WTC11 (cell line): ENCODE measurements at regions not wholly inside any gene's neighbourhood (a gene's known extent, or its start where the extent isn't known, plus 50 kb on each side); places are given as distances from the start of the nearest gene placed in this dataset.

Source experiments
- ATAC-seq: fragments of 200-7000 bp; cut with Tn5 transposase; 2 replicates; pipeline ENCODE4 v1.10.0; 2021; ENCODE audit warnings: mild to moderate bottlenecking, moderate library complexity
- CTCF ChIA-PET: fragments of 300-600 bp; sonication (Branson Sonifier 250); formaldehyde crosslinking; loops from one replicate; lab custom pipeline; 2021; ENCODE audit warnings: antibody characterized with exemption; lab: Charles Lee
- POLR2A ChIA-PET: fragments of 350-600 bp; sonication (Branson Sonifier 250); formaldehyde crosslinking; loops from one replicate; lab custom pipeline; 2021; ENCODE audit warnings: antibody characterized with exemption; lab: Charles Lee
- DNase-seq: peaks from one replicate; pipeline ENCODE4 v3.0.0; 2021; ENCODE audit warnings: low spot score
- H3K27ac Mint-ChIP-seq: 2 replicates; pipeline ENCODE4 v1.8.0; 2021; ENCODE audit warnings: mixed read lengths
- H3K27me3 Mint-ChIP-seq: 2 replicates; pipeline ENCODE4 v1.8.0; 2021; ENCODE audit warnings: low read depth, mild to moderate bottlenecking, moderate library complexity, mixed read lengths
- H3K36me3 Mint-ChIP-seq: 2 replicates; pipeline ENCODE4 v1.8.0; 2021; ENCODE audit warnings: mixed read lengths
- H3K4me1 Mint-ChIP-seq: 2 replicates; pipeline ENCODE4 v1.8.0; 2022; ENCODE audit warnings: mixed read lengths
- H3K4me3 Mint-ChIP-seq: 2 replicates; pipeline ENCODE4 v1.8.0; 2021; ENCODE audit warnings: mild to moderate bottlenecking, moderate library complexity, mixed read lengths
- H3K9me3 Mint-ChIP-seq: 2 replicates; pipeline ENCODE4 v1.8.0; 2021; ENCODE audit warnings: mixed read lengths
- ATF1 ChIP-seq: sonication (generic); formaldehyde crosslinking; IDR thresholded peaks from 2 replicates; pipeline ENCODE4 v1.8.1; 2023; ENCODE audit warnings: mild to moderate bottlenecking, moderate library complexity, missing genetic modification reagents
- ATF3 ChIP-seq: sonication (generic); formaldehyde crosslinking; conservative IDR thresholded peaks from 2 replicates; pipeline ENCODE4 v1.8.1; 2022; ENCODE audit warnings: mild to moderate bottlenecking, missing genetic modification reagents
- ESRRA ChIP-seq: sonication (generic); formaldehyde crosslinking; IDR thresholded peaks from 2 replicates; pipeline ENCODE4 v1.8.1; 2022; ENCODE audit warnings: mild to moderate bottlenecking, missing genetic modification reagents, borderline replicate concordance
- FOXK1 ChIP-seq: sonication (generic); formaldehyde crosslinking; IDR thresholded peaks from 2 replicates; pipeline ENCODE4 v1.8.0; 2022; ENCODE audit warnings: mild to moderate bottlenecking, moderate library complexity, missing genetic modification reagents
- GTF2I ChIP-seq: fragments of 250-450 bp; sonication (Bioruptor Pico); conservative IDR thresholded peaks from 2 replicates; pipeline ENCODE4 v1.4.0; 2021; ENCODE audit warnings: mild to moderate bottlenecking
- JAZF1 ChIP-seq: fragments of 250-450 bp; sonication (Bioruptor Pico); IDR thresholded peaks from 2 replicates; pipeline ENCODE4 v1.9.0; 2021; ENCODE audit warnings: moderate library complexity, mild to moderate bottlenecking, inconsistent platforms
- JUN ChIP-seq: sonication (generic); formaldehyde crosslinking; IDR thresholded peaks from 2 replicates; pipeline ENCODE4 v1.8.0; 2023; ENCODE audit warnings: mild to moderate bottlenecking, missing genetic modification reagents
- MYBL2 ChIP-seq: sonication (generic); formaldehyde crosslinking; IDR thresholded peaks from 2 replicates; pipeline ENCODE4 v1.8.1; 2023; ENCODE audit warnings: mild to moderate bottlenecking, moderate library complexity, missing genetic modification reagents
- NFYB ChIP-seq: sonication (generic); formaldehyde crosslinking; conservative IDR thresholded peaks from 2 replicates; pipeline ENCODE4 v1.8.0; 2022; ENCODE audit warnings: low read depth, missing genetic modification reagents
- NR1H2 ChIP-seq: sonication (generic); formaldehyde crosslinking; IDR thresholded peaks from 2 replicates; pipeline ENCODE4 v1.9.0; 2021; ENCODE audit warnings: mild to moderate bottlenecking, moderate library complexity, missing genetic modification reagents
- NR2C2 ChIP-seq: sonication (generic); formaldehyde crosslinking; IDR thresholded peaks from 2 replicates; pipeline ENCODE4 v1.8.0; 2022; ENCODE audit warnings: mild to moderate bottlenecking, missing genetic modification reagents
- SMAD3 ChIP-seq: sonication (generic); formaldehyde crosslinking; IDR thresholded peaks from 2 replicates; pipeline ENCODE4 v1.8.0; 2022; ENCODE audit warnings: missing genetic modification reagents, mild to moderate bottlenecking, borderline replicate concordance
- SP1 ChIP-seq: sonication (generic); formaldehyde crosslinking; conservative IDR thresholded peaks from 2 replicates; pipeline ENCODE4 v1.8.1; 2022; ENCODE audit warnings: missing genetic modification reagents
- TP53 ChIP-seq: sonication (generic); formaldehyde crosslinking; IDR thresholded peaks from 2 replicates; pipeline ENCODE4 v1.8.1; 2023; ENCODE audit warnings: mild to moderate bottlenecking, missing genetic modification reagents
- ZBTB21 ChIP-seq: sonication (generic); formaldehyde crosslinking; IDR thresholded peaks from 2 replicates; pipeline ENCODE4 v1.8.1; 2023; ENCODE audit warnings: mild to moderate bottlenecking, missing genetic modification reagents, borderline replicate concordance
- ZNF232 ChIP-seq: sonication (generic); formaldehyde crosslinking; IDR thresholded peaks from 2 replicates; pipeline ENCODE4 v1.8.0; 2022; ENCODE audit warnings: mild to moderate bottlenecking, missing genetic modification reagents
- ZNF263 ChIP-seq: sonication (generic); formaldehyde crosslinking; IDR thresholded peaks from 2 replicates; pipeline ENCODE4 v1.8.1; 2022; ENCODE audit warnings: low read depth, mild to moderate bottlenecking, moderate library complexity, missing genetic modification reagents
- ZNF425 ChIP-seq: fragments of 250-450 bp; sonication (Bioruptor Pico); conservative IDR thresholded peaks from 2 replicates; pipeline ENCODE4 v1.9.0; 2021; ENCODE audit warnings: mild to moderate bottlenecking
- ZNF512 ChIP-seq: sonication (generic); formaldehyde crosslinking; IDR thresholded peaks from 2 replicates; pipeline ENCODE4 v1.8.1; 2022; ENCODE audit warnings: missing genetic modification reagents, borderline replicate concordance
- TF ChIP-seq, protein P1 (sequence below): sonication (generic); formaldehyde crosslinking; conservative IDR thresholded peaks from 2 replicates; pipeline ENCODE4 v1.8.1; 2023; ENCODE audit warnings: mild to moderate bottlenecking, low read depth, missing genetic modification reagents, moderate library complexity

DNA sequence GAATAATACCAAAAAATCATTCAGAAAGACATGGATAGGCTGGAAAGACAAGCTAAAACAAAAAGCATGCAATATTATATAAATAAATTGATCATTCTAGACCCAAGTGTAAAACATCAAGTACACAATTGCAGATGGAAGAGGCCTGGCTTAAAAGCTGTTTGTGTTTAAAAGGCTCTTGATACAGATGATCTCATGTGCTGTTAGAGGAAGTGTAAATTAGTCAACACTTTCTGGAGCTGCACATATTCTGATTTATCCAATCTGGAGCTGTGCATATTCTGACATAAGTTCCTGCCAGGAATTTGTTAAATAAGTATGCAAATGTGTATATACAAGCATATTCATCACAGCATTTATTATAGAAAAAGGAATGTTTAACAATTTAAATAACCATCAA lies 273.1 kb downstream of the RPS29 start:
- CTCF ChIA-PET: no interaction called here
- POLR2A ChIA-PET: no interaction called here
- peaks cover 4% of the 10 kb centered on the region for H3K4me1 Mint-ChIP-seq
- H3K27ac Mint-ChIP-seq: no peak overlapping the region
- ATAC-seq (no peak), DNase-seq (no peak)
- no peaks in the 10 kb centered on the region for H3K36me3 Mint-ChIP-seq
- peaks cover 1% of the 10 kb centered on the region; the same call in 1 of the 2 replicates for H3K27me3 Mint-ChIP-seq
- H3K4me3 Mint-ChIP-seq: no peak overlapping the region
- TF ChIP-seq ZBTB21 (CRISPR knock-in tag) (no peak), ATF3 (CRISPR knock-in tag) (no peak), GTF2I (CRISPR knock-in tag) (no peak), FOXK1 (CRISPR knock-in tag) (no peak), ESRRA (CRISPR knock-in tag) (no peak), NR2C2 (no peak), ATF1 (CRISPR knock-in tag) (no peak)
- peaks cover 29% of the 10 kb centered on the region for H3K9me3 Mint-ChIP-seq

DNA sequence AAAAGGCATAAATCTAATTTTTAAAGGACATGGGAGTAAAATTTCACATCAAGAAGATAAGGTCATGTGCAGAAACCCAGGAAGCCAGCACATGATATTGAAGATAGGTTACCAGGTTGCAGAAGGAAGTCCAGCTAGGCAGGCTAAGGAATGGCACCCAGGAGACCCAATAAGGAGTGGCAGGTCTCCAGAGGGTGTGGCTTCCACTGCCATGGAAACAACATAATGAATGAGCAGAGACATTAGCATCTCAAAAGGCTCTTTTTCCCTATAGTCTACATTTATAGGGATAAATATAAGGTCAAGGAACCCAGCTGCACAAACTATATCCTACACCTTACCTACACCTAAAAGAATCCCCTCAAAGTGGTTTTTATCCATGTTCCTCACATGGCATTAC lies 275.9 kb downstream of the RPS29 start:
- no peaks in the 10 kb centered on the region for H3K36me3 Mint-ChIP-seq
- ATAC-seq: peak; percentile 94
- POLR2A ChIA-PET: no interaction called here
- no peak overlapping the region for H3K4me3 Mint-ChIP-seq
- CTCF ChIA-PET: no interaction called here
- TF ChIP-seq NFYB (CRISPR knock-in tag): peak; percentile 58
- no peak for TF ChIP-seq NR1H2 (CRISPR knock-in tag)
- peak; percentile 21 for DNase-seq
- no peaks in the 10 kb centered on the region; the same call in 1 of the 2 replicates for H3K27me3 Mint-ChIP-seq
- H3K9me3 Mint-ChIP-seq: peaks cover 21% of the 10 kb centered on the region
- no peak overlapping the region for H3K27ac Mint-ChIP-seq
- H3K4me1 Mint-ChIP-seq: peaks cover 4% of the 10 kb centered on the region

DNA sequence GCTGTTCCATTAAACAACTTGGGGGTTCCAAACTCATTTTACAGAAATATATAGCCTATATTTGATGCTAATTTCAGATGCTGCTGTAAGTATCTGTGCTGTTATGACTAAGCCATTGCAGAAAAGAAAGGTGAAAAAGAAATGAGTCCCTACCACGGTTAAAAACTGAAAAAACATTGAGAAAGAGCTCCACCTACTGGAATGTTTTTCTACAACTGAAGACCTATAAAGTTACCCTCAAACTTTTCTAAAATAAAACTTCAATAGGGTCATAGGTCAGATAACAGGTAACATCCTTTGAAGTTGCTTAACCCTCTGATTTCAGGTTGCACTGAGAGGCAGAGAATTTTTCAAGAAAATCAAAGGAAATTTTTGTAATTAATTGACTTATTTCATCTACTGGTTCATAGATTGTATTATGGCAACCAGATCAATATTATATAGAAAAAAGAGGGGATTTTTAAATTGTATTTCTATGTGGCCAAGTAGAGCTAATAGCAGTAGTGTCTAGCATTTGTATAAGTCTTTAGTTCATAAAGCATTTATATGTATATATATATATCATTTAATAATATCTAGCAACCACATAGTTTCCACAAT lies 279.9 kb downstream of the RPS29 start:
- H3K36me3 Mint-ChIP-seq: no peaks in the 10 kb centered on the region
- CTCF ChIA-PET: interaction anchor here (0.6 to 1.6 kb wide), 6 partner anchors 9 to 244 kb away, joined by 3 to 9 read pairs (median 4); no protein-coding TSS in a partner anchor
- no peak for DNase-seq
- peak; percentile 45; the same call in 1 of the 2 replicates for ATAC-seq
- H3K9me3 Mint-ChIP-seq: peaks cover 23% of the 10 kb centered on the region
- H3K4me3 Mint-ChIP-seq: no peak overlapping the region
- H3K4me1 Mint-ChIP-seq: peaks cover 4% of the 10 kb centered on the region
- POLR2A ChIA-PET: no interaction called here
- no peak for TF ChIP-seq ZNF263 (CRISPR knock-in tag)
- no peak for TF ChIP-seq SP1 (CRISPR knock-in tag)
- no peak for TF ChIP-seq ZNF512
- no peak for TF ChIP-seq JAZF1 (CRISPR knock-in tag)
- no peak for TF ChIP-seq MYBL2 (CRISPR knock-in tag)
- TF ChIP-seq NR2C2: no peak
- no peak for TF ChIP-seq ZBTB21 (CRISPR knock-in tag)
- TF ChIP-seq, all 79 proteins: peak for 0
- Mint-ChIP-seq H3K27me3 (no peaks in the 10 kb centered on the region; the same call in 1 of the 2 replicates), H3K27ac (no peak overlapping the region)

- no peaks in the 10 kb centered on the region for H3K4me1 Mint-ChIP-seq
- no peak overlapping the region for H3K4me3 Mint-ChIP-seq
Observed at GRCh38 chr14:49303946-49304516, 282.1 kb downstream of the RPS29 start.

More at GRCh38 chr14:49303946-49304516, 282.1 kb downstream of the RPS29 start:
- no peaks in the 10 kb centered on the region for H3K27me3 Mint-ChIP-seq
- peak; percentile 23; the same call in 1 of the 2 replicates for TF ChIP-seq JUN (CRISPR knock-in tag)
- peak; percentile 75; the same call in 1 of the 2 replicates for TF ChIP-seq SMAD3
- TF ChIP-seq TP53 (CRISPR knock-in tag): 0 out of 2 replicates have a peak, but pooled peaks have one; percentile 40
- 0 out of 2 replicates have a peak, but pooled peaks have one; percentile 44 for TF ChIP-seq ZNF232 (CRISPR knock-in tag)
- TF ChIP-seq ZNF425 (CRISPR knock-in tag): no peak
- TF ChIP-seq, protein P1, sequence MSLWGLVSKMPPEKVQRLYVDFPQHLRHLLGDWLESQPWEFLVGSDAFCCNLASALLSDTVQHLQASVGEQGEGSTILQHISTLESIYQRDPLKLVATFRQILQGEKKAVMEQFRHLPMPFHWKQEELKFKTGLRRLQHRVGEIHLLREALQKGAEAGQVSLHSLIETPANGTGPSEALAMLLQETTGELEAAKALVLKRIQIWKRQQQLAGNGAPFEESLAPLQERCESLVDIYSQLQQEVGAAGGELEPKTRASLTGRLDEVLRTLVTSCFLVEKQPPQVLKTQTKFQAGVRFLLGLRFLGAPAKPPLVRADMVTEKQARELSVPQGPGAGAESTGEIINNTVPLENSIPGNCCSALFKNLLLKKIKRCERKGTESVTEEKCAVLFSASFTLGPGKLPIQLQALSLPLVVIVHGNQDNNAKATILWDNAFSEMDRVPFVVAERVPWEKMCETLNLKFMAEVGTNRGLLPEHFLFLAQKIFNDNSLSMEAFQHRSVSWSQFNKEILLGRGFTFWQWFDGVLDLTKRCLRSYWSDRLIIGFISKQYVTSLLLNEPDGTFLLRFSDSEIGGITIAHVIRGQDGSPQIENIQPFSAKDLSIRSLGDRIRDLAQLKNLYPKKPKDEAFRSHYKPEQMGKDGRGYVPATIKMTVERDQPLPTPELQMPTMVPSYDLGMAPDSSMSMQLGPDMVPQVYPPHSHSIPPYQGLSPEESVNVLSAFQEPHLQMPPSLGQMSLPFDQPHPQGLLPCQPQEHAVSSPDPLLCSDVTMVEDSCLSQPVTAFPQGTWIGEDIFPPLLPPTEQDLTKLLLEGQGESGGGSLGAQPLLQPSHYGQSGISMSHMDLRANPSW (CRISPR knock-in tag): no peak
- TF ChIP-seq, all 79 proteins: peak for 4
- ATAC-seq (peak; percentile 69), DNase-seq (peak; percentile 54)
- H3K27ac Mint-ChIP-seq: no peak overlapping the region
- peaks cover 17% of the 10 kb centered on the region for H3K9me3 Mint-ChIP-seq
- CTCF ChIA-PET: interaction anchor here (1.2 to 1.7 kb wide), 3 partner anchors 9 to 193 kb away, joined by 3 to 7 read pairs (median 6); no protein-coding TSS in a partner anchor
- H3K36me3 Mint-ChIP-seq: peaks cover 3% of the 10 kb centered on the region; the same call in 1 of the 2 replicates
- POLR2A ChIA-PET: no interaction called here
